PC-3 (cell line): ENCODE measurements at regions not wholly inside any gene's neighbourhood (a gene's known extent, or its start where the extent isn't known, plus 50 kb on each side); places are given as distances from the start of the nearest gene placed in this dataset.
A peak's percentile ranks its signal among the peaks of the same experiment; 100 is the strongest.

Experiments used
- ATAC-seq: fragments of 200-7000 bp; cut with Tn5 transposase; 2 replicates; pipeline ENCODE4 v1.9.1; 2020; ENCODE audit warnings: mild to moderate bottlenecking, moderate library complexity
- BruUV-seq: library from RNA; stranded (reverse); fragments of 400-500 nt; replicated peaks from 2 replicates; lab custom pipeline; 2021; lab: Mats Ljungman, UMichigan
- CTCF ChIA-PET: fragments of 300-600 bp; sonication (Branson Sonifier 250); formaldehyde crosslinking; loops from one replicate; lab custom pipeline; 2022; ENCODE audit warnings: antibody characterized with exemption; lab: Charles Lee
- POLR2A ChIA-PET: fragments of 300-600 bp; sonication (Branson Sonifier 250); formaldehyde crosslinking; loops from one replicate; lab custom pipeline; 2022; ENCODE audit warnings: antibody characterized with exemption; ENCODE audit not compliant: unreplicated experiment; lab: Charles Lee
- DNase-seq: peaks from one replicate; pipeline ENCODE4 v3.0.0-alpha.2; 2015
- H2AFZ ChIP-seq: fragments of 300-600 bp; sonication (generic); 2 replicates; pipeline ENCODE4 v1.6.0; 2016; ENCODE audit warnings: antibody characterized with exemption, low read length
- H3F3A ChIP-seq: fragments of 300-600 bp; sonication (generic); one replicate; pipeline ENCODE4 v1.6.0; 2017; ENCODE audit warnings: antibody characterized with exemption, low read length, control low read depth, mild to moderate bottlenecking; ENCODE audit not compliant: unreplicated experiment
- H3K27ac ChIP-seq: fragments of 300-600 bp; sonication (generic); 2 replicates; pipeline ENCODE4 v1.5.1; 2016; ENCODE audit warnings: mild to moderate bottlenecking, low read length
- H3K27me3 ChIP-seq: fragments of 300-600 bp; sonication (generic); 2 replicates; pipeline ENCODE4 v1.6.1; 2016; ENCODE audit warnings: low read length, mixed read lengths
- H3K36me3 ChIP-seq: fragments of 300-600 bp; sonication (generic); 2 replicates; pipeline ENCODE4 v1.6.1; 2016; ENCODE audit warnings: low read depth, mixed run types, low read length, mixed read lengths
- H3K4me1 ChIP-seq: fragments of 300-600 bp; sonication (generic); 2 replicates; pipeline ENCODE4 v1.5.1; 2016; ENCODE audit warnings: low read length; ENCODE audit not compliant: insufficient read depth
- H3K4me2 ChIP-seq: fragments of 300-600 bp; sonication (generic); 2 replicates; pipeline ENCODE4 v1.6.0; 2016; ENCODE audit warnings: low read length
- H3K4me3 ChIP-seq: fragments of 300-600 bp; sonication (generic); 2 replicates; pipeline ENCODE4 v1.5.1; 2016; ENCODE audit warnings: mild to moderate bottlenecking, low read length, mixed read lengths
- H3K79me2 ChIP-seq: fragments of 300-600 bp; sonication (generic); 2 replicates; pipeline ENCODE4 v1.6.1; 2017; ENCODE audit warnings: low read length, mixed read lengths
- H3K9ac ChIP-seq: fragments of 300-600 bp; sonication (generic); 2 replicates; pipeline ENCODE4 v1.6.0; 2016; ENCODE audit warnings: mild to moderate bottlenecking, low read length
- H3K9me2 ChIP-seq: fragments of 300-600 bp; sonication (generic); replicated peaks from 2 replicates; pipeline ENCODE4 v1.6.1; 2016; ENCODE audit warnings: mixed run types, low read length, mixed read lengths
- H3K9me3 ChIP-seq: fragments of 300-600 bp; sonication (generic); 2 replicates; pipeline ENCODE4 v1.6.1; 2016; ENCODE audit warnings: low read length, mixed read lengths
- H4K20me1 ChIP-seq: fragments of 300-600 bp; sonication (generic); 2 replicates; pipeline ENCODE4 v1.6.1; 2016; ENCODE audit warnings: low read length, mixed read lengths
- EZH2 ChIP-seq: fragments of 300-600 bp; sonication (generic); IDR thresholded peaks from one replicate; pipeline ENCODE4 v1.6.1; 2017; ENCODE audit warnings: antibody characterized with exemption, mild to moderate bottlenecking, low read length; ENCODE audit not compliant: unreplicated experiment
- EZH2phosphoT487 ChIP-seq: fragments of 300-600 bp; sonication (generic); IDR thresholded peaks from 2 replicates; pipeline ENCODE4 v1.6.1; 2018; ENCODE audit warnings: mild to moderate bottlenecking, antibody characterized with exemption, low read length, borderline replicate concordance
- intact Hi-C: fragments of 100-400 bp; cut with micrococcal nuclease; formaldehyde crosslinking; loops from 2 replicates; pipeline ENCODE4 v1.9.0; 2023
- TF ChIP-seq, protein P1 (sequence below): fragments of 300-600 bp; sonication (generic); conservative IDR thresholded peaks from 2 replicates; pipeline ENCODE4 v1.5.1; 2017; ENCODE audit warnings: antibody characterized with exemption, low read depth, mild to moderate bottlenecking, low read length

DNA sequence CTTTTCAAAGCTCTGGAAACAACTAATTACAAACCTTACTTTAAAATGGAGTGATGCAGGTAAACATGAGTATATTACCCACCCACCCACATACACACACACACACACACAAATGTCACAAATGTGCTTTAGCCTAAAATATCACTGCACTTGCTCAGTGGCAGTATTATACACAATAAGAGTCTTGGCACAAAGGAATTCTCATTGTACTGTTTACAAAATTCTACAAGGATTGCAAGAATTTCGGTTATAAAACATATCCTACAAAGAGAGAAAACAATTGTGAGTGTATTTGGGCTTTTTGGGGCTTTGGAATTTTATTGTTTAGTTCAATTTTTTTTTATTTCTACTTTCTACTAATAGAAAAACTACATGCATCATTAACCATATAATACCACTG lies 113.2 kb upstream of the BEND6 start:
- Histone ChIP-seq H2AFZ (no peak overlapping the region), H3K27me3 (no peaks in the 10 kb centered on the region), H3K9me2 (no peaks in the 10 kb centered on the region), H3K4me2 (peak overlapping the region; percentile 85), H3K36me3 (no peaks in the 10 kb centered on the region), H3F3A (no peaks in the 10 kb centered on the region), H3K9ac (peak overlapping the region; percentile 84), H4K20me1 (no peaks in the 10 kb centered on the region), H3K79me2 (peaks cover 64% of the 10 kb centered on the region), H3K4me1 (peaks cover 36% of the 10 kb centered on the region), H3K4me3 (peak overlapping the region; percentile 97), H3K27ac (peak overlapping the region; percentile 50; the same call in 1 of the 2 replicates), H3K9me3 (no peaks in the 10 kb centered on the region)
- POLR2A ChIA-PET: no interaction called here
- CTCF ChIA-PET: interaction anchor here (1.2 kb wide), 1 partner anchor 10 kb away, joined by 3 read pairs; no protein-coding TSS in a partner anchor
- DNase-seq (no peak), ATAC-seq (no peak)
- no peak for TF ChIP-seq EZH2
- TF ChIP-seq, protein P1, sequence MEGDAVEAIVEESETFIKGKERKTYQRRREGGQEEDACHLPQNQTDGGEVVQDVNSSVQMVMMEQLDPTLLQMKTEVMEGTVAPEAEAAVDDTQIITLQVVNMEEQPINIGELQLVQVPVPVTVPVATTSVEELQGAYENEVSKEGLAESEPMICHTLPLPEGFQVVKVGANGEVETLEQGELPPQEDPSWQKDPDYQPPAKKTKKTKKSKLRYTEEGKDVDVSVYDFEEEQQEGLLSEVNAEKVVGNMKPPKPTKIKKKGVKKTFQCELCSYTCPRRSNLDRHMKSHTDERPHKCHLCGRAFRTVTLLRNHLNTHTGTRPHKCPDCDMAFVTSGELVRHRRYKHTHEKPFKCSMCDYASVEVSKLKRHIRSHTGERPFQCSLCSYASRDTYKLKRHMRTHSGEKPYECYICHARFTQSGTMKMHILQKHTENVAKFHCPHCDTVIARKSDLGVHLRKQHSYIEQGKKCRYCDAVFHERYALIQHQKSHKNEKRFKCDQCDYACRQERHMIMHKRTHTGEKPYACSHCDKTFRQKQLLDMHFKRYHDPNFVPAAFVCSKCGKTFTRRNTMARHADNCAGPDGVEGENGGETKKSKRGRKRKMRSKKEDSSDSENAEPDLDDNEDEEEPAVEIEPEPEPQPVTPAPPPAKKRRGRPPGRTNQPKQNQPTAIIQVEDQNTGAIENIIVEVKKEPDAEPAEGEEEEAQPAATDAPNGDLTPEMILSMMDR: no peak
- no peak for TF ChIP-seq EZH2phosphoT487
- no TSS peak for BruUV-seq
- intact Hi-C loops: loop anchor here (2.0 to 5.0 kb wide), 2 partner anchors 34 to 73 kb away; no protein-coding TSS in a partner anchor

DNA sequence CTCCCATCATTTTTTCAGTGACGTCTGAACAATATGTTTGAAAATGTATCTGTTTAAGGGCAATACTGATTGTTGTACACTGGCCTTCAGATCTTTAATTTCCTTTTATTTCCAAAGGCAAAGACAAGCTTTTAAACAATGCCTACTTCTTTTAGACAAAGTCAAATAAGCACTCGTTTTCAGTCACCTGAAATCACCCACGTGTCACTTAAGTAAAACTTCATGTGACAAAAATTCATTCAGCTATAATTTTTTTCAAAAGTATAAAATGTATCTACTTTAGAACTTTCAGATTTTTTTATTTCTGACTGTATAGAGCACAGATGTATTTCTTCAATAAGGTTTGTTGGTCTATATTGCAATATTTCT lies 113.5 kb upstream of the BEND6 start:
- peaks cover 64% of the 10 kb centered on the region for H3K79me2 ChIP-seq
- no peaks in the 10 kb centered on the region for H4K20me1 ChIP-seq
- H2AFZ ChIP-seq: peak overlapping the region; percentile 6; the same call in 1 of the 2 replicates
- TF ChIP-seq EZH2phosphoT487 (no peak), EZH2 (no peak)
- TF ChIP-seq, protein P1: no peak
- peak overlapping the region; percentile 84 for H3K9ac ChIP-seq
- TSS peak; percentile 93 for BruUV-seq
- no peaks in the 10 kb centered on the region for H3K9me3 ChIP-seq
- peaks cover 36% of the 10 kb centered on the region for H3K4me1 ChIP-seq
- no peaks in the 10 kb centered on the region for H3F3A ChIP-seq
- intact Hi-C loops: loop anchor here (2.0 to 5.0 kb wide), 2 partner anchors 34 to 73 kb away; no protein-coding TSS in a partner anchor
- no peaks in the 10 kb centered on the region for H3K9me2 ChIP-seq
- H3K4me2 ChIP-seq: peak overlapping the region; percentile 85
- no peaks in the 10 kb centered on the region for H3K27me3 ChIP-seq
- ChIA-PET CTCF (interaction anchor here (1.2 kb wide), 1 partner anchor 10 kb away, joined by 3 read pairs; no protein-coding TSS in a partner anchor), POLR2A (interaction anchor here (0.6 kb wide), 1 partner anchor 152 kb away, joined by 3 read pairs; no protein-coding TSS in a partner anchor)
- no peak for ATAC-seq
- H3K4me3 ChIP-seq: peak overlapping the region; percentile 97
- no peak for DNase-seq
- H3K36me3 ChIP-seq: no peaks in the 10 kb centered on the region
- peak overlapping the region; percentile 50 for H3K27ac ChIP-seq
